Activated naive CD4-positive, alpha-beta T cell treated with anti-CD3 and anti-CD28 coated beads, Interleukin-2, amount 50 U/mL, for 24 hours (primary cell): ENCODE measurements at regions not wholly inside any gene's neighbourhood (a gene's known extent, or its start where the extent isn't known, plus 50 kb on each side); places are given as distances from the start of the nearest gene placed in this dataset.

Experiments
- H3K27ac Mint-ChIP-seq: one replicate; pipeline ENCODE4 v1.8.0; 2021; ENCODE audit warnings: mild to moderate bottlenecking, mixed read lengths
- H3K27me3 Mint-ChIP-seq: one replicate; pipeline ENCODE4 v1.8.0; 2021; ENCODE audit warnings: mixed read lengths
- H3K36me3 Mint-ChIP-seq: one replicate; pipeline ENCODE4 v1.8.0; 2021; ENCODE audit warnings: mixed read lengths
- H3K4me1 Mint-ChIP-seq: one replicate; pipeline ENCODE4 v1.8.0; 2021; ENCODE audit warnings: mixed read lengths
- H3K4me3 Mint-ChIP-seq: one replicate; pipeline ENCODE4 v1.8.0; 2021; ENCODE audit warnings: mild to moderate bottlenecking, mixed read lengths
- H3K9me3 Mint-ChIP-seq: one replicate; pipeline ENCODE4 v1.8.0; 2021; ENCODE audit warnings: mixed read lengths

- Mint-ChIP-seq H3K4me3 (no peak overlapping the region), H3K27ac (no peak overlapping the region), H3K9me3 (no peaks in the 10 kb centered on the region), H3K27me3 (no peaks in the 10 kb centered on the region), H3K36me3 (no peaks in the 10 kb centered on the region), H3K4me1 (no peaks in the 10 kb centered on the region)
Observed at GRCh38 chr6:84441456-84441855, 214.0 kb upstream of the CEP162 start.

GRCh38 chr6:84434550-84434949 is 207.1 kb upstream of the CEP162 start:
- Mint-ChIP-seq H3K27me3 (no peaks in the 10 kb centered on the region), H3K9me3 (peaks cover 14% of the 10 kb centered on the region), H3K36me3 (no peaks in the 10 kb centered on the region)

GRCh38 chr6:84432619-84433018 is 205.2 kb upstream of the CEP162 start:
- no peaks in the 10 kb centered on the region for H3K4me1 Mint-ChIP-seq
- H3K36me3 Mint-ChIP-seq, result no peaks in the 10 kb centered on the region
- H3K9me3 Mint-ChIP-seq, result peaks cover 14% of the 10 kb centered on the region
- no peak overlapping the region for H3K4me3 Mint-ChIP-seq
- H3K27me3 Mint-ChIP-seq, result peaks cover 1% of the 10 kb centered on the region
- H3K27ac Mint-ChIP-seq, result no peak overlapping the region

More at GRCh38 chr6:84434550-84434949, 207.1 kb upstream of the CEP162 start:
- Mint-ChIP-seq H3K4me3 (no peak overlapping the region), H3K27ac (no peak overlapping the region), H3K4me1 (no peaks in the 10 kb centered on the region)

GRCh38 chr6:84428300-84428907 is 201.0 kb upstream of the CEP162 start:
- H3K27ac Mint-ChIP-seq, result no peak overlapping the region
- H3K27me3 Mint-ChIP-seq, result peaks cover 5% of the 10 kb centered on the region
- H3K4me3 Mint-ChIP-seq, result no peak overlapping the region
- H3K4me1 Mint-ChIP-seq, result no peaks in the 10 kb centered on the region
- H3K36me3 Mint-ChIP-seq, result no peaks in the 10 kb centered on the region
- H3K9me3 Mint-ChIP-seq, result peaks cover 7% of the 10 kb centered on the region

GRCh38 chr6:84425971-84426705 is 198.7 kb upstream of the CEP162 start:
- H3K4me3 Mint-ChIP-seq, result no peak overlapping the region
- no peak overlapping the region for H3K27ac Mint-ChIP-seq
- peaks cover 5% of the 10 kb centered on the region for H3K27me3 Mint-ChIP-seq
- no peaks in the 10 kb centered on the region for H3K4me1 Mint-ChIP-seq
- H3K36me3 Mint-ChIP-seq, result no peaks in the 10 kb centered on the region
- no peaks in the 10 kb centered on the region for H3K9me3 Mint-ChIP-seq

- Mint-ChIP-seq H3K4me3 (no peak overlapping the region), H3K4me1 (no peaks in the 10 kb centered on the region), H3K27me3 (peaks cover 5% of the 10 kb centered on the region), H3K27ac (no peak overlapping the region), H3K9me3 (no peaks in the 10 kb centered on the region), H3K36me3 (no peaks in the 10 kb centered on the region)
Observed at GRCh38 chr6:84424956-84425355, 197.5 kb upstream of the CEP162 start.

- Mint-ChIP-seq H3K4me3 (no peak overlapping the region), H3K27me3 (peaks cover 3% of the 10 kb centered on the region), H3K27ac (no peak overlapping the region)
Observed at GRCh38 chr6:84422380-84422968, 195.0 kb upstream of the CEP162 start.

GRCh38 chr6:84421031-84421430 is 193.6 kb upstream of the CEP162 start:
- Mint-ChIP-seq H3K27me3 (no peaks in the 10 kb centered on the region), H3K4me1 (no peaks in the 10 kb centered on the region), H3K27ac (no peak overlapping the region), H3K9me3 (no peaks in the 10 kb centered on the region), H3K36me3 (no peaks in the 10 kb centered on the region), H3K4me3 (no peak overlapping the region)

More at GRCh38 chr6:84422380-84422968, 195.0 kb upstream of the CEP162 start:
- H3K36me3 Mint-ChIP-seq, result no peaks in the 10 kb centered on the region
- H3K9me3 Mint-ChIP-seq, result no peaks in the 10 kb centered on the region
- H3K4me1 Mint-ChIP-seq, result no peaks in the 10 kb centered on the region

- Mint-ChIP-seq H3K27me3 (no peaks in the 10 kb centered on the region), H3K9me3 (no peaks in the 10 kb centered on the region), H3K27ac (no peak overlapping the region), H3K36me3 (no peaks in the 10 kb centered on the region), H3K4me1 (no peaks in the 10 kb centered on the region), H3K4me3 (no peak overlapping the region)
Observed at GRCh38 chr6:84417260-84417659, 189.8 kb upstream of the CEP162 start.

- no peak overlapping the region for H3K27ac Mint-ChIP-seq
Observed at GRCh38 chr6:84416043-84416657, 188.7 kb upstream of the CEP162 start.

GRCh38 chr6:84415517-84415916 is 188.1 kb upstream of the CEP162 start:
- Mint-ChIP-seq H3K9me3 (no peaks in the 10 kb centered on the region), H3K4me3 (no peak overlapping the region), H3K4me1 (no peaks in the 10 kb centered on the region), H3K27me3 (no peaks in the 10 kb centered on the region), H3K27ac (no peak overlapping the region), H3K36me3 (no peaks in the 10 kb centered on the region)

More at GRCh38 chr6:84416043-84416657, 188.7 kb upstream of the CEP162 start:
- Mint-ChIP-seq H3K4me3 (no peak overlapping the region), H3K9me3 (no peaks in the 10 kb centered on the region), H3K36me3 (no peaks in the 10 kb centered on the region), H3K4me1 (no peaks in the 10 kb centered on the region), H3K27me3 (no peaks in the 10 kb centered on the region)

GRCh38 chr6:84415068-84415467 is 187.6 kb upstream of the CEP162 start:
- Mint-ChIP-seq H3K27me3 (no peaks in the 10 kb centered on the region), H3K9me3 (no peaks in the 10 kb centered on the region), H3K36me3 (no peaks in the 10 kb centered on the region), H3K27ac (no peak overlapping the region), H3K4me1 (no peaks in the 10 kb centered on the region), H3K4me3 (no peak overlapping the region)

- no peaks in the 10 kb centered on the region for H3K27me3 Mint-ChIP-seq
- no peak overlapping the region for H3K4me3 Mint-ChIP-seq
- no peak overlapping the region for H3K27ac Mint-ChIP-seq
- H3K36me3 Mint-ChIP-seq, result no peaks in the 10 kb centered on the region
- no peaks in the 10 kb centered on the region for H3K9me3 Mint-ChIP-seq
- no peaks in the 10 kb centered on the region for H3K4me1 Mint-ChIP-seq
Observed at GRCh38 chr6:84414531-84414930, 187.1 kb upstream of the CEP162 start.

- Mint-ChIP-seq H3K4me3 (no peak overlapping the region), H3K27me3 (no peaks in the 10 kb centered on the region), H3K9me3 (peaks cover 5% of the 10 kb centered on the region), H3K4me1 (no peaks in the 10 kb centered on the region), H3K27ac (no peak overlapping the region), H3K36me3 (no peaks in the 10 kb centered on the region)
Observed at GRCh38 chr6:84411060-84411629, 183.7 kb upstream of the CEP162 start.

- Mint-ChIP-seq H3K9me3 (peaks cover 5% of the 10 kb centered on the region), H3K27me3 (no peaks in the 10 kb centered on the region), H3K4me3 (no peak overlapping the region), H3K36me3 (no peaks in the 10 kb centered on the region), H3K4me1 (no peaks in the 10 kb centered on the region), H3K27ac (no peak overlapping the region)
Observed at GRCh38 chr6:84409911-84410310, 182.5 kb upstream of the CEP162 start.

GRCh38 chr6:84408028-84408427 is 180.6 kb upstream of the CEP162 start:
- Mint-ChIP-seq H3K27me3 (no peaks in the 10 kb centered on the region), H3K9me3 (peaks cover 5% of the 10 kb centered on the region), H3K27ac (no peak overlapping the region), H3K36me3 (no peaks in the 10 kb centered on the region), H3K4me1 (no peaks in the 10 kb centered on the region), H3K4me3 (no peak overlapping the region)
